ENCODE measurements at regions not wholly inside any gene's neighbourhood (a gene's known extent, or its start where the extent isn't known, plus 50 kb on each side); places are given as distances from the start of the nearest gene placed in this dataset.

DNA sequence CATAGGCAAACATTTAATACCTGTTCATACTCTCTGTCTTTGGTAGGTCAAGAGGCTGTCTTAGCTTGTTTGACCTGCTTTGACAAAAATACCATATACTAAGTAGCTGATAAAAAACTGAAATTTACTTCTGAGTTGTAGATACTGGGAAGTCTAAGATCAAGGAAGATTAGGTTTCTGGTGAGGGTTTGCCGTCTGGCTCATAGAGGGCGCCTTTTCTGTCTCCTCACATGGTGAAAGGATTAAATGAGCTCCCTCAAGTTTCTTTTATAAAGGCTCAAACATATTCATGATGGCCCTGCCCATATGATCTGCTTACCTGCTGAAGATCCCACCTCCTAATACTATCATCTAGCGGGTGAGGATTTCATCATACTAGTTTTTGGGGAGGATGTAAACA, 1076.1 kb upstream of the NCAM2 start:
- no TSS peak for BruUV-seq (replicated peaks)
- TF ChIP-seq, protein P1, sequence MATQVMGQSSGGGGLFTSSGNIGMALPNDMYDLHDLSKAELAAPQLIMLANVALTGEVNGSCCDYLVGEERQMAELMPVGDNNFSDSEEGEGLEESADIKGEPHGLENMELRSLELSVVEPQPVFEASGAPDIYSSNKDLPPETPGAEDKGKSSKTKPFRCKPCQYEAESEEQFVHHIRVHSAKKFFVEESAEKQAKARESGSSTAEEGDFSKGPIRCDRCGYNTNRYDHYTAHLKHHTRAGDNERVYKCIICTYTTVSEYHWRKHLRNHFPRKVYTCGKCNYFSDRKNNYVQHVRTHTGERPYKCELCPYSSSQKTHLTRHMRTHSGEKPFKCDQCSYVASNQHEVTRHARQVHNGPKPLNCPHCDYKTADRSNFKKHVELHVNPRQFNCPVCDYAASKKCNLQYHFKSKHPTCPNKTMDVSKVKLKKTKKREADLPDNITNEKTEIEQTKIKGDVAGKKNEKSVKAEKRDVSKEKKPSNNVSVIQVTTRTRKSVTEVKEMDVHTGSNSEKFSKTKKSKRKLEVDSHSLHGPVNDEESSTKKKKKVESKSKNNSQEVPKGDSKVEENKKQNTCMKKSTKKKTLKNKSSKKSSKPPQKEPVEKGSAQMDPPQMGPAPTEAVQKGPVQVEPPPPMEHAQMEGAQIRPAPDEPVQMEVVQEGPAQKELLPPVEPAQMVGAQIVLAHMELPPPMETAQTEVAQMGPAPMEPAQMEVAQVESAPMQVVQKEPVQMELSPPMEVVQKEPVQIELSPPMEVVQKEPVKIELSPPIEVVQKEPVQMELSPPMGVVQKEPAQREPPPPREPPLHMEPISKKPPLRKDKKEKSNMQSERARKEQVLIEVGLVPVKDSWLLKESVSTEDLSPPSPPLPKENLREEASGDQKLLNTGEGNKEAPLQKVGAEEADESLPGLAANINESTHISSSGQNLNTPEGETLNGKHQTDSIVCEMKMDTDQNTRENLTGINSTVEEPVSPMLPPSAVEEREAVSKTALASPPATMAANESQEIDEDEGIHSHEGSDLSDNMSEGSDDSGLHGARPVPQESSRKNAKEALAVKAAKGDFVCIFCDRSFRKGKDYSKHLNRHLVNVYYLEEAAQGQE (IDR thresholded peaks at IDR 0.05; ENCODE audit: insufficient read depth in 1 of 2, low read depth in 2 of 2, low read length in 1 of 2) = no peak
- no peak for TF ChIP-seq TCF7L2 (IDR thresholded peaks at IDR 0.05; ENCODE audit: low read depth, low read length)
- no peak for TF ChIP-seq POLR2AphosphoS5 (IDR thresholded peaks at IDR 0.05; ENCODE audit: low read depth, low read length)
- no peak for TF ChIP-seq SIN3A (IDR thresholded peaks at IDR 0.05; ENCODE audit: borderline replicate concordance, insufficient read depth, low read depth, low read length)
- TF ChIP-seq, protein P2, sequence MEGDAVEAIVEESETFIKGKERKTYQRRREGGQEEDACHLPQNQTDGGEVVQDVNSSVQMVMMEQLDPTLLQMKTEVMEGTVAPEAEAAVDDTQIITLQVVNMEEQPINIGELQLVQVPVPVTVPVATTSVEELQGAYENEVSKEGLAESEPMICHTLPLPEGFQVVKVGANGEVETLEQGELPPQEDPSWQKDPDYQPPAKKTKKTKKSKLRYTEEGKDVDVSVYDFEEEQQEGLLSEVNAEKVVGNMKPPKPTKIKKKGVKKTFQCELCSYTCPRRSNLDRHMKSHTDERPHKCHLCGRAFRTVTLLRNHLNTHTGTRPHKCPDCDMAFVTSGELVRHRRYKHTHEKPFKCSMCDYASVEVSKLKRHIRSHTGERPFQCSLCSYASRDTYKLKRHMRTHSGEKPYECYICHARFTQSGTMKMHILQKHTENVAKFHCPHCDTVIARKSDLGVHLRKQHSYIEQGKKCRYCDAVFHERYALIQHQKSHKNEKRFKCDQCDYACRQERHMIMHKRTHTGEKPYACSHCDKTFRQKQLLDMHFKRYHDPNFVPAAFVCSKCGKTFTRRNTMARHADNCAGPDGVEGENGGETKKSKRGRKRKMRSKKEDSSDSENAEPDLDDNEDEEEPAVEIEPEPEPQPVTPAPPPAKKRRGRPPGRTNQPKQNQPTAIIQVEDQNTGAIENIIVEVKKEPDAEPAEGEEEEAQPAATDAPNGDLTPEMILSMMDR (IDR thresholded peaks at IDR 0.05) = no peak
- Histone ChIP-seq H3K27me3 (ENCODE audit: control insufficient read depth, insufficient read depth, low read length) (no peaks in the 10 kb centered on the region), H3K4me1 (ENCODE audit: control insufficient read depth, insufficient read depth, low read length) (no peaks in the 10 kb centered on the region), H3K4me3 (ENCODE audit: low read depth in 2 of 2, low read length in 2 of 2) (no peak overlapping the region), H3K27ac (ENCODE audit: low read length) (no peak overlapping the region), H3K36me3 (ENCODE audit: control insufficient read depth, insufficient read depth, low read length) (no peaks in the 10 kb centered on the region), H3K9me3 (ENCODE audit: control insufficient read depth, insufficient read depth, low read depth, low read length) (no peaks in the 10 kb centered on the region)
- no peak for DNase-seq (ENCODE audit: low read depth, low spot score)
- POLR2A ChIA-PET = no interaction called here
- intact Hi-C loops (cut with micrococcal nuclease; ENCODE audit: unreplicated experiment) (no loop called here), in situ Hi-C loops (cut with HindIII; ENCODE audit: low pct_unique_long_range_greater_than_20kb, low sequenced_read_pairs) (no loop called here)
- ATAC-seq = no peak
- CTCF ChIA-PET = no interaction called here

DNA sequence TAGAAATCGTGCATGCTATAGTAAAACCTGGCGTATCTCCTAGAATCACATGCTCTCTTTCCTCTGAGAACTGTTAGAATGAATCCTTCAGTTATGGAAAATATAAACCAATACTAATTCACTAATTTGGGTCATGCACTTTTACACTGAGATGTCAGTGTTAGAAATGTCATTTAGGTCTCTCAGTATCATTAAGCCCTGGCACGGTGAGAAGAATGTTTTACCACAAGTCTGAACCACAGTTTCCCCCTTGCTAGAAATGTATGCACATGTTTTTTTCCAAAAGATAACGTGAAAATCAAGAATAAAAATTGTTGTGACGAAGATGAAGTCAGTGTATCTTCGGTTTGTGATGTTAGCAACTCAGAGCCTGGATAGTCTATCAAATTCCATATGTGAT, 1062.7 kb upstream of the NCAM2 start:
- POLR2A ChIA-PET = no interaction called here
- intact Hi-C loops (cut with micrococcal nuclease; ENCODE audit: unreplicated experiment) = no loop called here
- ATAC-seq (no peak), DNase-seq (ENCODE audit: low read depth, low spot score) (no peak)
- CTCF ChIA-PET = no interaction called here
- Histone ChIP-seq H3K36me3 (ENCODE audit: control insufficient read depth, insufficient read depth, low read length) (no peaks in the 10 kb centered on the region), H3K27ac (ENCODE audit: low read length) (no peak overlapping the region), H3K9me3 (ENCODE audit: control insufficient read depth, insufficient read depth, low read depth, low read length) (no peaks in the 10 kb centered on the region), H3K4me3 (ENCODE audit: low read depth in 2 of 2, low read length in 2 of 2) (no peak overlapping the region), H3K27me3 (ENCODE audit: control insufficient read depth, insufficient read depth, low read length) (no peaks in the 10 kb centered on the region), H3K4me1 (ENCODE audit: control insufficient read depth, insufficient read depth, low read length) (no peaks in the 10 kb centered on the region)
- TF ChIP-seq SIN3A (IDR thresholded peaks at IDR 0.05; ENCODE audit: borderline replicate concordance, insufficient read depth, low read depth, low read length) (no peak), TCF7L2 (IDR thresholded peaks at IDR 0.05; ENCODE audit: low read depth, low read length) (no peak), POLR2AphosphoS5 (IDR thresholded peaks at IDR 0.05; ENCODE audit: low read depth, low read length) (no peak)
- TF ChIP-seq, protein P1 (IDR thresholded peaks at IDR 0.05; ENCODE audit: insufficient read depth in 1 of 2, low read depth in 2 of 2, low read length in 1 of 2) = no peak
- TF ChIP-seq, protein P2 (IDR thresholded peaks at IDR 0.05) = no peak
- in situ Hi-C loops (cut with HindIII; ENCODE audit: low pct_unique_long_range_greater_than_20kb, low sequenced_read_pairs) = no loop called here
- no TSS peak for BruUV-seq (replicated peaks)
